ENCODE measurements at regions not wholly inside any gene's neighbourhood (a gene's known extent, or its start where the extent isn't known, plus 50 kb on each side); places are given as distances from the start of the nearest gene placed in this dataset.

DNA sequence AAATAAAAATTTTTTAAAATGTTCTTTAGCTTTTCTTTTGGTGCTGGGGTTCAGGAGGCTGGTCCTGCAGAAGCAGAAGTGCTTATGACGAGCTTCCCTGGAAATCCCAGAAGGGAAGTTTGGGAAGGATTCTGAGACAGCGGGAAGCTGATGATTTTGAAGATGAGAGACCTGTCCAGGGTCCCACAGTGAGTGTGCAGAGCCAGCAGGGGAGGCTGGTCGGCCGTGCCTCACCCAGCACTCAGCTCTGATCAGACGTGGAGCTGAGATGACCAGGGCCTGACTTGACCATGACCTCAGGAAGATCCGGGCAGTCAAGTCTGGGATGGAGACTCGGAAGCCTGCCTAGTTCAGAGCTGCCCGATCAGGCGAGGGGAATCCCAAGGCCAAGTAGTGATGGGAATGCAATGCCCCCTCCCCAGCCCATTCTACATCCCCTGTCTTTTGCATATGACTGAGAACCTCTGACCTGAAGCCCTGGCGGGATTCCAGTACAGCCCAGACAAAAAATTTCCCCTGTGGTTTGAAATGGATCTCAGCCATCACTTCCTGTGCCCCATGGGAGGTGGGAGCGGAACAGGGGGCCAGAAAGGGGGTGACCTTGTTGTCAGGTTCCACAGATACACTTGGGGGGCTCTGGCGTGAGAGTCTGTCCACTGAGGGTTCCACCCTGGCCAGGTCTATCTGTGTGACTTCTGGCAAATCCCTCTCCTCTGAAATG is 96.8 kb upstream of the RUNX3 start:
- H3K4me3 ChIP-seq (ENCODE audit: low read depth, low read length) = no peak overlapping the region
- in situ Hi-C loops (cut with HindIII; ENCODE audit: low pct_ligation_motif_present, low sequenced_read_pairs) = no loop called here
- H3K27me3 ChIP-seq (replicated peaks) = no peaks in the 10 kb centered on the region
- TF ChIP-seq CTCF (IDR thresholded peaks at IDR 0.05; ENCODE audit: low read depth, low read length, missing control alignments) = peak; percentile 52
- H3K27ac ChIP-seq = no peak overlapping the region
- H3K36me3 ChIP-seq (replicated peaks) = no peaks in the 10 kb centered on the region
- no peak for DNase-seq

DNA sequence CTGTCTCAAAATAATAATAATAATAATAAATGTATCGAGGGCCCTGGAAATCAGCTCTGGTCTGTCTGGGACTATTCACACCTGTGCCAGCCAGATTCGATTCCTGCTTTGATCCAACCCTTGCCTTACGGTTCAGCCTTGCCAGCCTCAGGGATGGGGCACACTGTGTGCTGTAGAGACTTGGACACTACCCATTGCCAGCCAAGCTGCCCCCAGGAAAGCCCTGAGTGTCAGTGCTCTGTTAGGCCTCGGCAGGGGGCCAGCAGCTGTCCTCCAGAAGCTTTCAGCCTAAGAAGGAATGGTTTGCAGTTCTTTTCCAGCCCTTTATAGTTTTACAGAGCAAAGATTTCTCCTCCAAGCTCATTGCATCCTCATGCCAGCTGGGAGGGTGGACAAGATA is 96.2 kb upstream of the RUNX3 start:
- in situ Hi-C loops (cut with HindIII; ENCODE audit: low pct_ligation_motif_present, low sequenced_read_pairs) = no loop called here
- Histone ChIP-seq H3K27ac (no peak overlapping the region), H3K4me3 (ENCODE audit: low read depth, low read length) (no peak overlapping the region), H3K36me3 (replicated peaks) (no peaks in the 10 kb centered on the region), H3K27me3 (replicated peaks) (no peaks in the 10 kb centered on the region)
- TF ChIP-seq CTCF (IDR thresholded peaks at IDR 0.05; ENCODE audit: low read depth, low read length, missing control alignments) = no peak
- no peak for DNase-seq

- H3K36me3 ChIP-seq (replicated peaks) = no peaks in the 10 kb centered on the region
- DNase-seq = no peak
- H3K4me3 ChIP-seq (ENCODE audit: low read depth, low read length) = no peak overlapping the region
- no peak for TF ChIP-seq CTCF (IDR thresholded peaks at IDR 0.05; ENCODE audit: low read depth, low read length, missing control alignments)
- no peaks in the 10 kb centered on the region for H3K27me3 ChIP-seq (replicated peaks)
- in situ Hi-C loops (cut with HindIII; ENCODE audit: low pct_ligation_motif_present, low sequenced_read_pairs) = no loop called here
- H3K27ac ChIP-seq = no peak overlapping the region
These were observed 94.7 kb upstream of the RUNX3 start for GRCh38 chr1:25024615-25025350.

GRCh38 chr1:25023826-25024225 is 93.8 kb upstream of the RUNX3 start:
- DNase-seq = no peak
- Histone ChIP-seq H3K27me3 (replicated peaks) (no peaks in the 10 kb centered on the region), H3K4me3 (ENCODE audit: low read depth, low read length) (no peak overlapping the region), H3K27ac (peak overlapping the region; percentile 100), H3K36me3 (replicated peaks) (no peaks in the 10 kb centered on the region)
- TF ChIP-seq CTCF (IDR thresholded peaks at IDR 0.05; ENCODE audit: low read depth, low read length, missing control alignments) = no peak
- in situ Hi-C loops (cut with HindIII; ENCODE audit: low pct_ligation_motif_present, low sequenced_read_pairs) = no loop called here

DNA sequence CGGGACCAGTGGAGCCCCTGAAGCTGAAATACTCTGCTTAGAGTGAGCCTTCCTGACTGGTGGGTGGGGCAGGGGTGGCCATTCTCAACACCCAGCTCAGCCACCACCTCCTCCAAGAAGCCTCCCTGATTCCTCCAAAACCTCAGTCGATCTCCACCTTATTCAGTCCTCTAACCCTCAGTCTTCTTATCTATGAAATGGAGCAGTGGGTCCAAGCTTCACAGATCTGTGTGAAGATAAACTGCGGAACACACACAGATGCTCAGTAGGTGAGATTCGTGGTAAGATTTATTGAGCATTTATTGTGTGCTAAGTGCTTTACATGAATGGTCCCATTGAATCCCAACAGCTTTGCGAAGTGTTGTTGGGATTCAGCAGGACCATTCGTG is 93.1 kb upstream of the RUNX3 start:
- in situ Hi-C loops (cut with HindIII; ENCODE audit: low pct_ligation_motif_present, low sequenced_read_pairs) = no loop called here
- DNase-seq = no peak
- Histone ChIP-seq H3K27ac (peak overlapping the region; percentile 100), H3K36me3 (replicated peaks) (no peaks in the 10 kb centered on the region), H3K4me3 (ENCODE audit: low read depth, low read length) (no peak overlapping the region), H3K27me3 (replicated peaks) (no peaks in the 10 kb centered on the region)
- no peak for TF ChIP-seq CTCF (IDR thresholded peaks at IDR 0.05; ENCODE audit: low read depth, low read length, missing control alignments)
